ENCODE measurements at regions not wholly inside any gene's neighbourhood (a gene's known extent, or its start where the extent isn't known, plus 50 kb on each side); places are given as distances from the start of the nearest gene placed in this dataset.

GRCh38 chr2:45316576-45317338 lies 294.3 kb downstream of the SRBD1 start:
- Histone ChIP-seq H3K9me3 (peaks cover 0 to 11% (median 0%) of the 10 kb centered on the region in 3 donors), H3K27me3 (no peaks in the 10 kb centered on the region), H3K4me3 (no peak overlapping the region), H3K4me1 (no peaks in the 10 kb centered on the region), H3K36me3 (no peaks in the 10 kb centered on the region), H3K27ac (no peak overlapping the region)
- 75 to 79% methylated on average over 5 to 8 of the region's 10 CpGs for WGBS, 2 donors (ENCODE audit: low coverage in 1 of 2)
- TF ChIP-seq EP300 (IDR thresholded peaks at IDR 0.05) (no peak), POLR2A (IDR thresholded peaks at IDR 0.05) (no peak), POLR2AphosphoS5 (IDR thresholded peaks at IDR 0.05) (no peak), CTCF (IDR thresholded peaks at IDR 0.05) (no peak)
- no peak for ATAC-seq

- no peak for TF ChIP-seq POLR2AphosphoS5 (IDR thresholded peaks at IDR 0.05)
- no peak for TF ChIP-seq POLR2A (IDR thresholded peaks at IDR 0.05)
- TF ChIP-seq CTCF (IDR thresholded peaks at IDR 0.05), result no peak
- no peak for TF ChIP-seq EP300 (IDR thresholded peaks at IDR 0.05)
- Histone ChIP-seq H3K4me1 (no peaks in the 10 kb centered on the region), H3K9me3 (peaks cover 0 to 14% (median 0%) of the 10 kb centered on the region in 3 donors), H3K4me3 (no peak overlapping the region), H3K27me3 (no peaks in the 10 kb centered on the region), H3K27ac (no peak overlapping the region), H3K36me3 (no peaks in the 10 kb centered on the region)
- 25 to 31% methylated on average over 1 to 3 of the region's 3 CpGs for WGBS, 2 donors (ENCODE audit: low coverage in 1 of 2)
- no peak for ATAC-seq
Measured at GRCh38 chr2:45315861-45316260, 295.2 kb downstream of the SRBD1 start.

GRCh38 chr2:45312275-45312674 lies 298.8 kb downstream of the SRBD1 start:
- Histone ChIP-seq H3K9me3 (peaks cover 0 to 6% (median 0%) of the 10 kb centered on the region in 3 donors), H3K36me3 (no peaks in the 10 kb centered on the region), H3K27me3 (peaks cover 3% of the 10 kb centered on the region), H3K4me1 (no peaks in the 10 kb centered on the region), H3K4me3 (no peak overlapping the region), H3K27ac (no peak overlapping the region)
- TF ChIP-seq EP300 (IDR thresholded peaks at IDR 0.05) (no peak), POLR2A (IDR thresholded peaks at IDR 0.05) (no peak), POLR2AphosphoS5 (IDR thresholded peaks at IDR 0.05) (no peak), CTCF (IDR thresholded peaks at IDR 0.05) (no peak)
- ATAC-seq, result no peak
- 84 to 85% methylated on average over 7 of the region's 7 CpGs for WGBS, 2 donors (ENCODE audit: low coverage in 1 of 2)

GRCh38 chr2:45311559-45311958 lies 299.5 kb downstream of the SRBD1 start:
- Histone ChIP-seq H3K36me3 (no peaks in the 10 kb centered on the region), H3K9me3 (peaks cover 0 to 6% (median 0%) of the 10 kb centered on the region in 3 donors), H3K27me3 (peaks cover 7% of the 10 kb centered on the region), H3K4me3 (no peak overlapping the region), H3K4me1 (no peaks in the 10 kb centered on the region), H3K27ac (no peak overlapping the region)
- no peak for TF ChIP-seq POLR2A (IDR thresholded peaks at IDR 0.05)
- TF ChIP-seq POLR2AphosphoS5 (IDR thresholded peaks at IDR 0.05), result no peak
- TF ChIP-seq EP300 (IDR thresholded peaks at IDR 0.05), result no peak
- TF ChIP-seq CTCF (IDR thresholded peaks at IDR 0.05), result no peak
- 14% methylated on average over 1 of the region's 2 CpGs; no CpG with 5 or more reads in 1 of the 2 donors for WGBS, 2 donors (ENCODE audit: low coverage in 1 of 2)
- ATAC-seq, result no peak

- Histone ChIP-seq H3K27ac (no peak overlapping the region), H3K9me3 (peaks cover 0 to 6% (median 0%) of the 10 kb centered on the region in 3 donors), H3K27me3 (peaks cover 21% of the 10 kb centered on the region), H3K4me3 (no peak overlapping the region), H3K36me3 (no peaks in the 10 kb centered on the region), H3K4me1 (no peaks in the 10 kb centered on the region)
- TF ChIP-seq EP300 (IDR thresholded peaks at IDR 0.05) (no peak), POLR2AphosphoS5 (IDR thresholded peaks at IDR 0.05) (no peak), CTCF (IDR thresholded peaks at IDR 0.05) (no peak), POLR2A (IDR thresholded peaks at IDR 0.05) (no peak)
- WGBS, 2 donors (ENCODE audit: low coverage in 1 of 2), result 79 to 93% methylated on average over 9 to 11 of the region's 11 CpGs
- no peak for ATAC-seq
Measured at GRCh38 chr2:45307147-45307546, 297.9 kb upstream of the SIX2 start.
